ENCODE measurements at regions not wholly inside any gene's neighbourhood (a gene's known extent, or its start where the extent isn't known, plus 50 kb on each side); places are given as distances from the start of the nearest gene placed in this dataset.

DNA sequence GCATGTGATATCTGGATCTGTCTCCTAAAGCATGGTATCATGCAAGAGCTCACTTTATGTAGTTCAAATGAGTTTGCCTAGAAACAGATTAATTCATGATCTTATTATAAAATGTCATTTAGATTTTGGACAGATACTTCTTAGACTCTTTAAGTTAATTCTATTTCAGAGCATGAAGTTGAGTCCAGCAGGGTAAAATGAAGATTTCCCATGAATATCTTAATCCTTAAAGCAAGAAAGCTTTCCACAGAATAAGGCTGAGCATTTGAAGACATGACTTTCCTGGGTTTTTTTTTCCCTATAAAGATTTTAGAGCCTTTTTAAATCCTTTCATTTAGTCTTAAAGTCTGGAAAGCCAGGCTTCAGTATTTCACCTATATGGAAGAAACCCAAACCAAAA is 556.0 kb upstream of the GJE1 start:
- TF ChIP-seq, protein P1, sequence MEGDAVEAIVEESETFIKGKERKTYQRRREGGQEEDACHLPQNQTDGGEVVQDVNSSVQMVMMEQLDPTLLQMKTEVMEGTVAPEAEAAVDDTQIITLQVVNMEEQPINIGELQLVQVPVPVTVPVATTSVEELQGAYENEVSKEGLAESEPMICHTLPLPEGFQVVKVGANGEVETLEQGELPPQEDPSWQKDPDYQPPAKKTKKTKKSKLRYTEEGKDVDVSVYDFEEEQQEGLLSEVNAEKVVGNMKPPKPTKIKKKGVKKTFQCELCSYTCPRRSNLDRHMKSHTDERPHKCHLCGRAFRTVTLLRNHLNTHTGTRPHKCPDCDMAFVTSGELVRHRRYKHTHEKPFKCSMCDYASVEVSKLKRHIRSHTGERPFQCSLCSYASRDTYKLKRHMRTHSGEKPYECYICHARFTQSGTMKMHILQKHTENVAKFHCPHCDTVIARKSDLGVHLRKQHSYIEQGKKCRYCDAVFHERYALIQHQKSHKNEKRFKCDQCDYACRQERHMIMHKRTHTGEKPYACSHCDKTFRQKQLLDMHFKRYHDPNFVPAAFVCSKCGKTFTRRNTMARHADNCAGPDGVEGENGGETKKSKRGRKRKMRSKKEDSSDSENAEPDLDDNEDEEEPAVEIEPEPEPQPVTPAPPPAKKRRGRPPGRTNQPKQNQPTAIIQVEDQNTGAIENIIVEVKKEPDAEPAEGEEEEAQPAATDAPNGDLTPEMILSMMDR (IDR thresholded peaks at IDR 0.05) = no peak
- TF ChIP-seq EP300 (IDR thresholded peaks at IDR 0.05) (no peak), POLR2A (IDR thresholded peaks at IDR 0.05) (no peak)
